Endodermal cell (in vitro differentiated cells): ENCODE measurements at regions not wholly inside any gene's neighbourhood (a gene's known extent, or its start where the extent isn't known, plus 50 kb on each side); places are given as distances from the start of the nearest gene placed in this dataset.

Experiments used
- DNase-seq: peaks from one replicate; pipeline ENCODE4 v3.0.0-alpha.2; 2017
- H3K27ac ChIP-seq: 2 replicates; pipeline ENCODE4 v1.5.1; 2013; ENCODE audit warnings: mild to moderate bottlenecking, low read depth, low read length, moderate library complexity
- H3K27me3 ChIP-seq: 2 replicates; pipeline ENCODE4 v1.6.1; 2013; ENCODE audit warnings: mild to moderate bottlenecking, low read length, moderate library complexity; ENCODE audit not compliant: insufficient read depth, control insufficient read depth, poor library complexity, severe bottlenecking
- H3K36me3 ChIP-seq: 2 replicates; pipeline ENCODE4 v1.7.0; 2013; ENCODE audit warnings: mild to moderate bottlenecking, low read length, moderate library complexity; ENCODE audit not compliant: control insufficient read depth, insufficient read depth
- H3K4me1 ChIP-seq: one replicate; pipeline ENCODE4 v1.7.0; 2013; ENCODE audit warnings: low read length; ENCODE audit not compliant: control insufficient read depth, insufficient read depth
- H3K4me3 ChIP-seq: 2 replicates; pipeline ENCODE4 v1.5.1; 2013; ENCODE audit warnings: mild to moderate bottlenecking, low read length, moderate library complexity
- H3K9ac ChIP-seq: 2 replicates; pipeline ENCODE4 v1.6.1; 2013; ENCODE audit warnings: mild to moderate bottlenecking, low read length, moderate library complexity; ENCODE audit not compliant: poor library complexity, severe bottlenecking; ENCODE audit errors: extremely low read depth
- H3K9me3 ChIP-seq: 2 replicates; pipeline ENCODE4 v1.6.1; 2013; ENCODE audit warnings: mild to moderate bottlenecking, low read length, moderate library complexity; ENCODE audit not compliant: control insufficient read depth
- H3K27ac Mint-ChIP-seq: 2 replicates; pipeline ENCODE4 v1.8.0; 2020; ENCODE audit warnings: mixed read lengths
- H3K27me3 Mint-ChIP-seq: 2 replicates; pipeline ENCODE4 v1.8.0; 2021; ENCODE audit warnings: mild to moderate bottlenecking, mixed read lengths; ENCODE audit not compliant: insufficient read depth
- H3K36me3 Mint-ChIP-seq: 2 replicates; pipeline ENCODE4 v1.8.0; 2020; ENCODE audit warnings: low read depth, mixed read lengths
- H3K4me1 Mint-ChIP-seq: 2 replicates; pipeline ENCODE4 v1.8.0; 2020; ENCODE audit warnings: mixed read lengths
- H3K4me3 Mint-ChIP-seq: 2 replicates; pipeline ENCODE4 v1.8.0; 2020; ENCODE audit warnings: mild to moderate bottlenecking, moderate library complexity, mixed read lengths
- H3K9me3 Mint-ChIP-seq: 2 replicates; pipeline ENCODE4 v1.8.0; 2020; ENCODE audit warnings: mild to moderate bottlenecking, mixed read lengths
- WGBS, 2 experiments: methylation state at CpG; one replicate each; pipeline versions ENCODE4 v1.1.5 to v1.1.7; 2013; ENCODE audit warnings: missing lambda C conversion rate in 2 of 2, mixed read lengths in 1 of 2; ENCODE audit not compliant: insufficient coverage in 1 of 2, insufficient read length in 1 of 2; 5-methylcytosine and 5-hydroxymethylcytosine counted together
- TF ChIP-seq, protein P1 (sequence below): fragments of 200-600 bp; sonication (generic); conservative IDR thresholded peaks from 2 replicates; pipeline ENCODE4 v1.5.0; 2021; ENCODE audit warnings: antibody characterized with exemption, mild to moderate bottlenecking

DNA sequence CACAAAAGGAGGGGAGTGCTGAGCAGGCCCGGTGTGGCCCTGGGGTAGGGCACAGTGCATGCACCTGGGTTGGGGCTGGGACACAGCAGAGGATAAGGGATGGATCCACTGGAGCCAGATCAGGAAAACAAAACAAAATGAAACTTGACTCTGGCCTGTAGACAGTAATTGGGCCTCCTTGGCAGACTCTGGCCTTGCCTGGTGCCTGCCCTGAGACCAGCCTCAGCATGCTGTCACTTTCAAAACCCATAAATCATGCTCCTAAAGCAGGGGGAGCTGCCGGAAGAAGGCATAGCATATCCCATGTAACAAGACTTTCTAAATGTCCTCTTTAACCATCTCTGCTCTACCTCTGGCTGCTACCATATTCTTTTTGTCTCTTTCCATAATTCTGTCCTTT lies 61.1 kb upstream of the IGFBP5 start:
- Mint-ChIP-seq H3K4me3 (no peak overlapping the region), H3K27ac (no peak overlapping the region), H3K36me3 (no peaks in the 10 kb centered on the region), H3K9me3 (no peaks in the 10 kb centered on the region), H3K4me1 (peaks cover 4% of the 10 kb centered on the region), H3K27me3 (peaks cover 47% of the 10 kb centered on the region)
- H3K9me3 ChIP-seq: no peaks in the 10 kb centered on the region
- no peaks in the 10 kb centered on the region for H3K27me3 ChIP-seq
- 92 to 100% methylated on average over 1 to 2 of the region's 2 CpGs for WGBS, 2 experiments
- H3K36me3 ChIP-seq: no peaks in the 10 kb centered on the region
- no peak overlapping the region for H3K9ac ChIP-seq
- H3K27ac ChIP-seq: no peak overlapping the region
- peaks cover 5% of the 10 kb centered on the region for H3K4me1 ChIP-seq
- H3K4me3 ChIP-seq: no peak overlapping the region
- DNase-seq: no peak
- TF ChIP-seq, protein P1, sequence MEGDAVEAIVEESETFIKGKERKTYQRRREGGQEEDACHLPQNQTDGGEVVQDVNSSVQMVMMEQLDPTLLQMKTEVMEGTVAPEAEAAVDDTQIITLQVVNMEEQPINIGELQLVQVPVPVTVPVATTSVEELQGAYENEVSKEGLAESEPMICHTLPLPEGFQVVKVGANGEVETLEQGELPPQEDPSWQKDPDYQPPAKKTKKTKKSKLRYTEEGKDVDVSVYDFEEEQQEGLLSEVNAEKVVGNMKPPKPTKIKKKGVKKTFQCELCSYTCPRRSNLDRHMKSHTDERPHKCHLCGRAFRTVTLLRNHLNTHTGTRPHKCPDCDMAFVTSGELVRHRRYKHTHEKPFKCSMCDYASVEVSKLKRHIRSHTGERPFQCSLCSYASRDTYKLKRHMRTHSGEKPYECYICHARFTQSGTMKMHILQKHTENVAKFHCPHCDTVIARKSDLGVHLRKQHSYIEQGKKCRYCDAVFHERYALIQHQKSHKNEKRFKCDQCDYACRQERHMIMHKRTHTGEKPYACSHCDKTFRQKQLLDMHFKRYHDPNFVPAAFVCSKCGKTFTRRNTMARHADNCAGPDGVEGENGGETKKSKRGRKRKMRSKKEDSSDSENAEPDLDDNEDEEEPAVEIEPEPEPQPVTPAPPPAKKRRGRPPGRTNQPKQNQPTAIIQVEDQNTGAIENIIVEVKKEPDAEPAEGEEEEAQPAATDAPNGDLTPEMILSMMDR: no peak

DNA sequence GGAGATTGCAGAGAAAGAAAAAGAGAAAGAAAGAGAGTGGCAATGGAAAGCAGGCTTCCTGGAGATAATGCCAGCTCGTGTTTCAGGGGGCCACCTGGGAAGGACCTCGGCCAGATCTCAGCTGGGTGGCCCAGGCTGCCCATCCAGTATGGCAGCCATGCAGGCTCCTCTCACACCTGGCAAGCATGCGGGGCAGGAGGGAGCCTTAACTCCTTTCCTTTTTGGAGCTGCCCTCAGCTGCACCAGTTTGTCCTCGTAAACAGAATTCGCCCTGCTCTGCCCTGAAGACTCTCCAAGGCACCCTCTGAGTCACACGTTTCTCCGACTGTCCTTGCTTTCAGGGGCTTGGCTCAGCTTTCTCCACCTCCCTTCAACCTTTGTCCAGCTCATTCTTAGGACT lies 59.5 kb upstream of the IGFBP5 start:
- Mint-ChIP-seq H3K36me3 (no peaks in the 10 kb centered on the region), H3K27me3 (peaks cover 58% of the 10 kb centered on the region), H3K9me3 (no peaks in the 10 kb centered on the region), H3K4me3 (no peak overlapping the region), H3K4me1 (peaks cover 17% of the 10 kb centered on the region), H3K27ac (no peak overlapping the region)
- Histone ChIP-seq H3K36me3 (no peaks in the 10 kb centered on the region), H3K27ac (no peak overlapping the region), H3K4me3 (no peak overlapping the region), H3K9ac (no peak overlapping the region), H3K27me3 (no peaks in the 10 kb centered on the region), H3K4me1 (peaks cover 5% of the 10 kb centered on the region), H3K9me3 (no peaks in the 10 kb centered on the region)
- TF ChIP-seq, protein P1: no peak
- WGBS, 2 experiments: 84 to 87% methylated on average over 6 of the region's 7 CpGs
- no peak for DNase-seq

DNA sequence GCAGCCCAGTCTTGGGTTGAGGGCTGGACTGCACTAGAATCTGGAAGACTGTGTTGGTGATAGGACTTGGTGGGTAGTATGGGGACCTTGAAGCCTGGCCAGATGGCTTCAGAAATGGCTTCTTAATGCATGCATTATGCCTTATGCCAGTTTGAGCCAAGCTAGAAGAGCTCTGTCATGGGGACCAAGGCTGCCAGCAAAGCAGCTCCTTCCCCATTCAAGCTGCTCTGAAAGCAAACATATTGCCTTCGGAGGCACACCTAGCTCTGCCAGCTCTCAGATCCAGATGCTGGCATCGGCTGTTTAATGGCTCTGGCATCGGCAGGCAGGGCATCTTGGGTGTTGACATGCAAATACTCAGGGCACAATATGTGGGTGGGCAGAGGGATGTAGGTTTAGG lies 59.0 kb upstream of the IGFBP5 start:
- Mint-ChIP-seq H3K36me3 (no peaks in the 10 kb centered on the region), H3K4me1 (peaks cover 18% of the 10 kb centered on the region), H3K27me3 (peaks cover 62% of the 10 kb centered on the region), H3K27ac (no peak overlapping the region), H3K4me3 (no peak overlapping the region), H3K9me3 (peaks cover 4% of the 10 kb centered on the region)
- no peaks in the 10 kb centered on the region for H3K36me3 ChIP-seq
- WGBS, 2 experiments: 88 to 100% methylated on average over 1 to 3 of the region's 3 CpGs
- peaks cover 5% of the 10 kb centered on the region for H3K4me1 ChIP-seq
- H3K27me3 ChIP-seq: no peaks in the 10 kb centered on the region
- H3K9ac ChIP-seq: no peak overlapping the region
- H3K27ac ChIP-seq: no peak overlapping the region
- DNase-seq: peak; percentile 19
- no peaks in the 10 kb centered on the region for H3K9me3 ChIP-seq
- no peak overlapping the region for H3K4me3 ChIP-seq
- TF ChIP-seq, protein P1: no peak
